ENCODE measurements at regions not wholly inside any gene's neighbourhood (a gene's known extent, or its start where the extent isn't known, plus 50 kb on each side); places are given as distances from the start of the nearest gene placed in this dataset.

- Histone ChIP-seq H3K9me3 (ENCODE audit: control insufficient read depth, insufficient read depth, low read depth, low read length) (no peaks in the 10 kb centered on the region), H3K27ac (ENCODE audit: low read length) (no peak overlapping the region), H3K4me1 (ENCODE audit: control insufficient read depth, insufficient read depth, low read length) (no peaks in the 10 kb centered on the region), H3K4me3 (ENCODE audit: low read depth in 2 of 2, low read length in 2 of 2) (no peak overlapping the region), H3K36me3 (ENCODE audit: control insufficient read depth, insufficient read depth, low read length) (no peaks in the 10 kb centered on the region), H3K27me3 (ENCODE audit: control insufficient read depth, insufficient read depth, low read length) (peaks cover 15% of the 10 kb centered on the region; the same call in 1 of the 2 replicates)
- no TSS peak for BruUV-seq (replicated peaks)
- CTCF ChIA-PET: no interaction called here
- intact Hi-C loops (cut with micrococcal nuclease; ENCODE audit: unreplicated experiment) (no loop called here), in situ Hi-C loops (cut with HindIII; ENCODE audit: low pct_unique_long_range_greater_than_20kb, low sequenced_read_pairs) (no loop called here)
- TF ChIP-seq REST (IDR thresholded peaks at IDR 0.05; ENCODE audit: insufficient read depth in 1 of 2, low read depth in 2 of 2, low read length in 1 of 2) (no peak), SIN3A (IDR thresholded peaks at IDR 0.05; ENCODE audit: borderline replicate concordance, insufficient read depth, low read depth, low read length) (no peak)
- ATAC-seq: no peak
- POLR2A ChIA-PET: no interaction called here
- DNase-seq (ENCODE audit: low read depth, low spot score): no peak
Observed at GRCh38 chr10:130781623-130782022, 529.9 kb downstream of the TCERG1L start.

DNA sequence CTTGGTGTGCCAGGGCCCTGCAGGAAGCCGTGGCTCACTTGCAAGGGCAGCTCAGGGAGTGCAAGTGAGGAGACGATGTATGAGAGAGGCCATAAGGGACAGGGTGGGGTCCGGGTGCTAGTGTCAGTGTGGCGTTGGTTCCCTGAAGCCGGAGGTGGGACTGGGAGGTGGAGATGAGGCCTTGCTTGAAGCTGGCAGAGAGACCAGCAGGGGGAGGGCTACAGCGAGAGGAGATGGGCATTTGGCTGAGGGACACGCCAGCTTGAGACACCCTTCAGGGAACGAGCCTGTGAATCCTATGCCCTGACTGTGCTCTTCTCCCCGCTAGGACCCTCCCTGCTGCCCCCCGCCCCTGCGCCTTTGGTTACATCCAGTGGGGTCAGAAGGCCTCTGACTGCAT is 529.1 kb downstream of the TCERG1L start:
- intact Hi-C loops (cut with micrococcal nuclease; ENCODE audit: unreplicated experiment) (no loop called here), in situ Hi-C loops (cut with HindIII; ENCODE audit: low pct_unique_long_range_greater_than_20kb, low sequenced_read_pairs) (no loop called here)
- H3K27ac ChIP-seq (ENCODE audit: low read length): no peak overlapping the region
- no peak for DNase-seq (ENCODE audit: low read depth, low spot score)
- H3K36me3 ChIP-seq (ENCODE audit: control insufficient read depth, insufficient read depth, low read length): no peaks in the 10 kb centered on the region
- POLR2A ChIA-PET: no interaction called here
- no peak for ATAC-seq
- no peaks in the 10 kb centered on the region for H3K4me1 ChIP-seq (ENCODE audit: control insufficient read depth, insufficient read depth, low read length)
- no TSS peak for BruUV-seq (replicated peaks)
- H3K9me3 ChIP-seq (ENCODE audit: control insufficient read depth, insufficient read depth, low read depth, low read length): no peaks in the 10 kb centered on the region
- peaks cover 15% of the 10 kb centered on the region; the same call in 1 of the 2 replicates for H3K27me3 ChIP-seq (ENCODE audit: control insufficient read depth, insufficient read depth, low read length)
- TF ChIP-seq SIN3A (IDR thresholded peaks at IDR 0.05; ENCODE audit: borderline replicate concordance, insufficient read depth, low read depth, low read length) (no peak), POLR2AphosphoS5 (IDR thresholded peaks at IDR 0.05; ENCODE audit: low read depth, low read length) (no peak), TCF7L2 (IDR thresholded peaks at IDR 0.05; ENCODE audit: low read depth, low read length) (no peak), REST (IDR thresholded peaks at IDR 0.05; ENCODE audit: insufficient read depth in 1 of 2, low read depth in 2 of 2, low read length in 1 of 2) (no peak), CTCF (IDR thresholded peaks at IDR 0.05) (no peak)
- CTCF ChIA-PET: no interaction called here
- no peak overlapping the region for H3K4me3 ChIP-seq (ENCODE audit: low read depth in 2 of 2, low read length in 2 of 2)
